GM12878 (cell line): ENCODE measurements at regions not wholly inside any gene's neighbourhood (a gene's known extent, or its start where the extent isn't known, plus 50 kb on each side); places are given as distances from the start of the nearest gene placed in this dataset.

ENCODE experiments used
- CBFB ChIP-seq: IDR thresholded peaks from 2 replicates; pipeline ENCODE4 v1.6.1; 2016; ENCODE audit warnings: antibody characterized with exemption, low read depth
- CEBPB ChIP-seq, 2 experiments: fragments of 150-350 bp in 1 of 2; IDR thresholded peaks; 2 replicates each; pipeline ENCODE4 v1.6.1; 2012 to 2014; ENCODE audit warnings: low read depth in 2 of 2, low read length in 2 of 2, borderline replicate concordance in 1 of 2, inconsistent platforms in 1 of 2
- GABPA ChIP-seq: IDR thresholded peaks from 2 replicates; pipeline ENCODE4 v1.6.1; 2014; ENCODE audit warnings: antibody characterized with exemption, low read depth, mild to moderate bottlenecking, inconsistent platforms
- NFIC ChIP-seq: IDR thresholded peaks from 2 replicates; pipeline ENCODE4 v1.6.1; 2012; ENCODE audit warnings: low read depth, mild to moderate bottlenecking, inconsistent platforms, low read length, moderate library complexity
- POLR2AphosphoS5 ChIP-seq: IDR thresholded peaks from 2 replicates; pipeline ENCODE4 v1.6.1; 2011; ENCODE audit warnings: mild to moderate bottlenecking, low read length, inconsistent platforms
- POU2F2 ChIP-seq: IDR thresholded peaks from 3 replicates; pipeline ENCODE4 v1.6.1; 2011; ENCODE audit warnings: low read depth, mild to moderate bottlenecking, low read length, borderline replicate concordance
- STAT1 ChIP-seq: fragments of 450-650 bp; conservative IDR thresholded peaks from 2 replicates; pipeline ENCODE4 v1.6.1; 2014; ENCODE audit warnings: antibody characterized with exemption, mild to moderate bottlenecking
- ZNF274 ChIP-seq: IDR thresholded peaks from one replicate; pipeline ENCODE4 v1.8.0; 2011; ENCODE audit not compliant: insufficient read length, insufficient read depth
- TF ChIP-seq, protein P1 (sequence below): fragments of 450-650 bp; IDR thresholded peaks from 2 replicates; pipeline ENCODE4 v1.6.1; 2014; ENCODE audit warnings: mild to moderate bottlenecking
- TF ChIP-seq, protein P2 (sequence below): fragments of 450-650 bp; formaldehyde crosslinking; IDR thresholded peaks from 2 replicates; pipeline ENCODE4 v1.5.0; 2022; ENCODE audit warnings: mild to moderate bottlenecking, missing genetic modification characterization
- TF ChIP-seq, protein P3 (sequence below): IDR thresholded peaks from 2 replicates; pipeline ENCODE4 v1.6.1; 2012; ENCODE audit warnings: low read depth, low read length, improper control_type of control experiment
- TF ChIP-seq, protein P4 (sequence below), 3 experiments: IDR thresholded peaks in 2 of 3; conservative IDR thresholded peaks in 1 of 3; 2 replicates each; pipeline ENCODE4 v1.5.1; 2011; ENCODE audit warnings: low read depth in 3 of 3, low read length in 3 of 3, mild to moderate bottlenecking in 3 of 3, control low read depth in 2 of 3, moderate library complexity in 2 of 3, inconsistent platforms in 1 of 3, mixed read lengths in 1 of 3; ENCODE audit not compliant: control insufficient read depth in 2 of 3, insufficient read depth in 1 of 3; ENCODE audit errors: extremely low read depth in 1 of 3
- TF ChIP-seq, protein P5 (sequence below): IDR thresholded peaks from 2 replicates; pipeline ENCODE4 v1.6.1; 2012; ENCODE audit warnings: mild to moderate bottlenecking, low read depth, low read length
- TF ChIP-seq, protein P6 (sequence below): fragments of 450-650 bp; formaldehyde crosslinking; IDR thresholded peaks from 2 replicates; pipeline ENCODE4 v1.4.0; 2022; ENCODE audit warnings: mild to moderate bottlenecking, moderate library complexity

DNA sequence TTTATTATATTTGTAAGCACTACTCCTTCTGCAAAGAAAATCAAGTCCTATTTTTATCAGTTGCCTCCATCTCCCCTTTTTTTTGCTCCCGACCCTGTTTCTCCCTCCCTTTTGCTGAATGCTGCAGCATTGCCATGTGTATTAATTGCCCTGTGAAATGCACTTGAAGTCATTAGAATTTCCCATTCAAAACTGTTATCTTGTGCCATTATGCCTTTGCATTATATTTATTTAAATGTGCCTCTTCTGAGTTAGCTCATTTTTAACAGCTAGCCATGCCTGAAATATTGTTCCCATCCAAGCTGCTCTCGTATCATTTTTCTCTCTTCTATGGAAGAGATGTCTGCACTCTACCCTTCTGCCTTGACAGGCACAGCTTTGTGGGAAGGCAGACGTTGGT, 404.0 kb upstream of the PLXNA2 start:
- TF ChIP-seq POLR2AphosphoS5 (no peak), CBFB (no peak), POU2F2 (no peak), ZNF274 (no peak), NFIC (no peak), STAT1 (no peak), CEBPB (IDR thresholded peaks at IDR 0.05; ENCODE audit: borderline replicate concordance in 1 of 2, low read depth in 2 of 2, low read length in 2 of 2) (no peak), GABPA (no peak)
- TF ChIP-seq, protein P1, sequence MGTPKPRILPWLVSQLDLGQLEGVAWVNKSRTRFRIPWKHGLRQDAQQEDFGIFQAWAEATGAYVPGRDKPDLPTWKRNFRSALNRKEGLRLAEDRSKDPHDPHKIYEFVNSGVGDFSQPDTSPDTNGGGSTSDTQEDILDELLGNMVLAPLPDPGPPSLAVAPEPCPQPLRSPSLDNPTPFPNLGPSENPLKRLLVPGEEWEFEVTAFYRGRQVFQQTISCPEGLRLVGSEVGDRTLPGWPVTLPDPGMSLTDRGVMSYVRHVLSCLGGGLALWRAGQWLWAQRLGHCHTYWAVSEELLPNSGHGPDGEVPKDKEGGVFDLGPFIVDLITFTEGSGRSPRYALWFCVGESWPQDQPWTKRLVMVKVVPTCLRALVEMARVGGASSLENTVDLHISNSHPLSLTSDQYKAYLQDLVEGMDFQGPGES, result no peak
- TF ChIP-seq, protein P2, sequence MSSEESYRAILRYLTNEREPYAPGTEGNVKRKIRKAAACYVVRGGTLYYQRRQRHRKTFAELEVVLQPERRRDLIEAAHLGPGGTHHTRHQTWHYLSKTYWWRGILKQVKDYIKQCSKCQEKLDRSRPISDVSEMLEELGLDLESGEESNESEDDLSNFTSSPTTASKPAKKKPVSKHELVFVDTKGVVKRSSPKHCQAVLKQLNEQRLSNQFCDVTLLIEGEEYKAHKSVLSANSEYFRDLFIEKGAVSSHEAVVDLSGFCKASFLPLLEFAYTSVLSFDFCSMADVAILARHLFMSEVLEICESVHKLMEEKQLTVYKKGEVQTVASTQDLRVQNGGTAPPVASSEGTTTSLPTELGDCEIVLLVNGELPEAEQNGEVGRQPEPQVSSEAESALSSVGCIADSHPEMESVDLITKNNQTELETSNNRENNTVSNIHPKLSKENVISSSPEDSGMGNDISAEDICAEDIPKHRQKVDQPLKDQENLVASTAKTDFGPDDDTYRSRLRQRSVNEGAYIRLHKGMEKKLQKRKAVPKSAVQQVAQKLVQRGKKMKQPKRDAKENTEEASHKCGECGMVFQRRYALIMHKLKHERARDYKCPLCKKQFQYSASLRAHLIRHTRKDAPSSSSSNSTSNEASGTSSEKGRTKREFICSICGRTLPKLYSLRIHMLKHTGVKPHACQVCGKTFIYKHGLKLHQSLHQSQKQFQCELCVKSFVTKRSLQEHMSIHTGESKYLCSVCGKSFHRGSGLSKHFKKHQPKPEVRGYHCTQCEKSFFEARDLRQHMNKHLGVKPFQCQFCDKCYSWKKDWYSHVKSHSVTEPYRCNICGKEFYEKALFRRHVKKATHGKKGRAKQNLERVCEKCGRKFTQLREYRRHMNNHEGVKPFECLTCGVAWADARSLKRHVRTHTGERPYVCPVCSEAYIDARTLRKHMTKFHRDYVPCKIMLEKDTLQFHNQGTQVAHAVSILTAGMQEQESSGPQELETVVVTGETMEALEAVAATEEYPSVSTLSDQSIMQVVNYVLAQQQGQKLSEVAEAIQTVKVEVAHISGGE (CRISPR knock-in tag), result no peak
- TF ChIP-seq, protein P3, sequence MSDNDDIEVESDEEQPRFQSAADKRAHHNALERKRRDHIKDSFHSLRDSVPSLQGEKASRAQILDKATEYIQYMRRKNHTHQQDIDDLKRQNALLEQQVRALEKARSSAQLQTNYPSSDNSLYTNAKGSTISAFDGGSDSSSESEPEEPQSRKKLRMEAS, result no peak
- TF ChIP-seq, protein P4, sequence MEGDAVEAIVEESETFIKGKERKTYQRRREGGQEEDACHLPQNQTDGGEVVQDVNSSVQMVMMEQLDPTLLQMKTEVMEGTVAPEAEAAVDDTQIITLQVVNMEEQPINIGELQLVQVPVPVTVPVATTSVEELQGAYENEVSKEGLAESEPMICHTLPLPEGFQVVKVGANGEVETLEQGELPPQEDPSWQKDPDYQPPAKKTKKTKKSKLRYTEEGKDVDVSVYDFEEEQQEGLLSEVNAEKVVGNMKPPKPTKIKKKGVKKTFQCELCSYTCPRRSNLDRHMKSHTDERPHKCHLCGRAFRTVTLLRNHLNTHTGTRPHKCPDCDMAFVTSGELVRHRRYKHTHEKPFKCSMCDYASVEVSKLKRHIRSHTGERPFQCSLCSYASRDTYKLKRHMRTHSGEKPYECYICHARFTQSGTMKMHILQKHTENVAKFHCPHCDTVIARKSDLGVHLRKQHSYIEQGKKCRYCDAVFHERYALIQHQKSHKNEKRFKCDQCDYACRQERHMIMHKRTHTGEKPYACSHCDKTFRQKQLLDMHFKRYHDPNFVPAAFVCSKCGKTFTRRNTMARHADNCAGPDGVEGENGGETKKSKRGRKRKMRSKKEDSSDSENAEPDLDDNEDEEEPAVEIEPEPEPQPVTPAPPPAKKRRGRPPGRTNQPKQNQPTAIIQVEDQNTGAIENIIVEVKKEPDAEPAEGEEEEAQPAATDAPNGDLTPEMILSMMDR (IDR thresholded peaks at IDR 0.05 in 2 of 3, conservative IDR thresholded peaks at IDR 0.05 in 1 of 3; ENCODE audit: control insufficient read depth in 2 of 3, extremely low read depth in 1 of 3, insufficient read depth in 1 of 3, low read depth in 3 of 3, low read length in 3 of 3), result no peak
- TF ChIP-seq, protein P5, sequence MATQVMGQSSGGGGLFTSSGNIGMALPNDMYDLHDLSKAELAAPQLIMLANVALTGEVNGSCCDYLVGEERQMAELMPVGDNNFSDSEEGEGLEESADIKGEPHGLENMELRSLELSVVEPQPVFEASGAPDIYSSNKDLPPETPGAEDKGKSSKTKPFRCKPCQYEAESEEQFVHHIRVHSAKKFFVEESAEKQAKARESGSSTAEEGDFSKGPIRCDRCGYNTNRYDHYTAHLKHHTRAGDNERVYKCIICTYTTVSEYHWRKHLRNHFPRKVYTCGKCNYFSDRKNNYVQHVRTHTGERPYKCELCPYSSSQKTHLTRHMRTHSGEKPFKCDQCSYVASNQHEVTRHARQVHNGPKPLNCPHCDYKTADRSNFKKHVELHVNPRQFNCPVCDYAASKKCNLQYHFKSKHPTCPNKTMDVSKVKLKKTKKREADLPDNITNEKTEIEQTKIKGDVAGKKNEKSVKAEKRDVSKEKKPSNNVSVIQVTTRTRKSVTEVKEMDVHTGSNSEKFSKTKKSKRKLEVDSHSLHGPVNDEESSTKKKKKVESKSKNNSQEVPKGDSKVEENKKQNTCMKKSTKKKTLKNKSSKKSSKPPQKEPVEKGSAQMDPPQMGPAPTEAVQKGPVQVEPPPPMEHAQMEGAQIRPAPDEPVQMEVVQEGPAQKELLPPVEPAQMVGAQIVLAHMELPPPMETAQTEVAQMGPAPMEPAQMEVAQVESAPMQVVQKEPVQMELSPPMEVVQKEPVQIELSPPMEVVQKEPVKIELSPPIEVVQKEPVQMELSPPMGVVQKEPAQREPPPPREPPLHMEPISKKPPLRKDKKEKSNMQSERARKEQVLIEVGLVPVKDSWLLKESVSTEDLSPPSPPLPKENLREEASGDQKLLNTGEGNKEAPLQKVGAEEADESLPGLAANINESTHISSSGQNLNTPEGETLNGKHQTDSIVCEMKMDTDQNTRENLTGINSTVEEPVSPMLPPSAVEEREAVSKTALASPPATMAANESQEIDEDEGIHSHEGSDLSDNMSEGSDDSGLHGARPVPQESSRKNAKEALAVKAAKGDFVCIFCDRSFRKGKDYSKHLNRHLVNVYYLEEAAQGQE, result no peak
- TF ChIP-seq, protein P6, sequence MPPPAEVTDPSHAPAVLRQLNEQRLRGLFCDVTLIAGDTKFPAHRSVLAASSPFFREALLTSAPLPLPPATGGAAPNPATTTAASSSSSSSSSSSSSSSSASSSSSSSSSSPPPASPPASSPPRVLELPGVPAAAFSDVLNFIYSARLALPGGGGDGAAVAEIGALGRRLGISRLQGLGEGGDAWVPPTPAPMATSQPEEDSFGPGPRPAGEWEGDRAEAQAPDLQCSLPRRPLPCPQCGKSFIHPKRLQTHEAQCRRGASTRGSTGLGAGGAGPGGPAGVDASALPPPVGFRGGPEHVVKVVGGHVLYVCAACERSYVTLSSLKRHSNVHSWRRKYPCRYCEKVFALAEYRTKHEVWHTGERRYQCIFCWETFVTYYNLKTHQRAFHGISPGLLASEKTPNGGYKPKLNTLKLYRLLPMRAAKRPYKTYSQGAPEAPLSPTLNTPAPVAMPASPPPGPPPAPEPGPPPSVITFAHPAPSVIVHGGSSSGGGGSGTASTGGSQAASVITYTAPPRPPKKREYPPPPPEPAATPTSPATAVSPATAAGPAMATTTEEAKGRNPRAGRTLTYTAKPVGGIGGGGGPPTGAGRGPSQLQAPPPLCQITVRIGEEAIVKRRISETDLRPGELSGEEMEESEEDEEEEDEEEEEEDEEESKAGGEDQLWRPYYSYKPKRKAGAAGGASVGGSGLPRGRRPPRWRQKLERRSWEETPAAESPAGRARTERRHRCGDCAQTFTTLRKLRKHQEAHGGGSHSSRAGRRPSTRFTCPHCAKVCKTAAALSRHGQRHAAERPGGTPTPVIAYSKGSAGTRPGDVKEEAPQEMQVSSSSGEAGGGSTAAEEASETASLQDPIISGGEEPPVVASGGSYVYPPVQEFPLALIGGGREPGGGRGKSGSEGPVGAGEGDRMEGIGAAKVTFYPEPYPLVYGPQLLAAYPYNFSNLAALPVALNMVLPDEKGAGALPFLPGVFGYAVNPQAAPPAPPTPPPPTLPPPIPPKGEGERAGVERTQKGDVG (CRISPR knock-in tag), result no peak
